HG03064 (cell line): ENCODE measurements at regions not wholly inside any gene's neighbourhood (a gene's known extent, or its start where the extent isn't known, plus 50 kb on each side); places are given as distances from the start of the nearest gene placed in this dataset.
"Not testable (repeated sequence)": the region's sequence is repeated elsewhere in the genome, so short reads cannot be mapped to it uniquely, and the experiment has no call there.

Experiments used
- ATAC-seq: cut with Tn5 transposase; IDR thresholded peaks from one replicate; pipeline ENCODE4 v1.9.1; 2021; ENCODE audit warnings: low read depth; ENCODE audit not compliant: unreplicated experiment

DNA sequence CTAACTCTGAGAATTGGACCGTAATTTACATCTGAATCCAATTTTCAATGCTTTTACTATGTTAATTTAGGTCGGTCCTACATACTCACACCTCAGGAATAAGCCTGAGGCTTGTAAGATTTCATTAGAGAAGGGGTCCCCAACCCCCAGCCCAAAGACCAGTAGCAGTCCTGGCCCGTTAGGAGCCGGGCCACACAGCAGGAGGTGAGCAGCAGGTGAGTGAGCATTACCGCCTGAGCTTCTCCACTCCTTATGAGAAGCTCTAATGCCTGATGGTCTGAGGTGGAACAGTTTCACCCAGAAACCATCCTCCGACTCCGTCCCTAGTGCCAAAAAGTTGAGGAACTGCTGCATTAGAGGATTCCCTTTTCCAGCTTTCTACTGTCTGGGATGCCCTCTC is 757.3 kb downstream of the SI start:
- no peak for ATAC-seq

DNA sequence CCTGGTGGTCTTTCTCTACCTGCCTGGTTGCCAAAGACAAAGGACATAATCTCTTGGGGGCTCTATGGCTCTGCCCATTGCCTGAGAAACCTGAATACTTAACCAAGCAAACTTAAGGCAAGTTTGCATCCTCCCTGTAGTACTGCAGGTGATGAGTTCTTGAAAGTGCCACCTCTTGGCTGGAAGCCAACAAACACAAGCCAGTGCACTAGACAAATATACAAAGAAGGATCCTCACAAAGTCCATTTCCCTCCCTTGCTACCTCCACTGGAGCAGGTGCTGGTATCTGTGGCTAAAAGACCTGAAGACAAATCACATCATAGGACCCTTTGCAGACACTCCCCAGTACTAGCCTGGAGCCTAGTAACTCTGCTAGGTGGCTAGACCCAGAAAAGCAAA is 772.3 kb downstream of the SI start:
- no peak for ATAC-seq

DNA sequence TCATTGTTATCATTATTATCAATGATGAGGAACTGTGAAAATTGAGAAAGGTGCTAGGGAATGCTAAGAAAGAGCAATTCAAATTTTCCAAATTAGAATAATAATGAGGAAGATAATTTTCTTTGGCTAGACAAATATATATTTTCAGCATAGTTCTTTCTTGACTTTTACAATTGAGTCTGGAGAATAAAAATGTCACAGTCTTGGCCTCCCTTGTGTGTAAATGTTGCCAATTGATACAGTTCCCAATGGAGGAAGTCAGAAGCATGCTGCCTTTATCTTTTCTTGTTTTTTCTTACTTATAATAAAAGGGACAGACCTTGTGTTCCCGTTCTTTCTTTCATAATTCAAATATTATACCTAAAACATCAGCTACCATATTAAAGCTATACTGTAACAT is 774.4 kb downstream of the SI start:
- no peak for ATAC-seq

DNA sequence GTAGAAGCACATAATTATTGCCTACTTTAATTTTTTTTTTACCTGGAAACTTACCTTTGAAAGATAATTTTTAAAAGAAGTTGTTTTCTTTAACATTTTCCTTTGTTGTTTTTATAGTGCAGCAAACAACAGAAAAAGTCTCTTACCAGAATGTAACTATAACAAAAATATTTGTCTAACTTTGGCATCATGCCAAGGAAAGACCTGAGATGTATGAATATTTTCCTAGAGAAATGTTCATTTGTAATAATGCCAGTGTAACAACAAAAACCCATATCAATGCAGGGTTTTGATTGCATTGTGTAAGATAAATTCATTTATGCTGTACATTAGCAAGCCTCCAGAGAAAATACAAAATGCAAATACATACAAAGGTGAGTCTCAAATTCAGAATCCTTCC is 775.7 kb downstream of the SI start:
- no peak for ATAC-seq

DNA sequence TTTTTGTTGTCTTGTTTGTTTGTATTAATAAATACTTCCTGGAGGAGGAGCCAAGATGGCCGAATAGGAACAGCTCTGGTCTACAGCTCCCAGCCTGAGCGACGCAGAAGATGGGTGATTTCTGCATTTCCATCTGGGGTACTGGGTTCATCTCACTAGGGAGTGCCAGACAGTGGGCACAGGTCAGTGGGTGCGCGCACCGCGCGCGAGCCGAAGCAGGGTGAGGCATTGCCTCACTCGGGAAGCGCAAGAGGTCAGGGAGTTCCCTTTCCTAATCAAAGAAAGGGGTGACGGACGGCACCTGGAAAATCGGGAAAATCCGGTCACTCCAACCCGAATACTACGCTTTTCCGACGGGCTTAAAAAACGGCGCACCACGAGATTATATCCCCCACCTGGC is 786.8 kb downstream of the SI start:
- not testable (repeated sequence) for ATAC-seq

DNA sequence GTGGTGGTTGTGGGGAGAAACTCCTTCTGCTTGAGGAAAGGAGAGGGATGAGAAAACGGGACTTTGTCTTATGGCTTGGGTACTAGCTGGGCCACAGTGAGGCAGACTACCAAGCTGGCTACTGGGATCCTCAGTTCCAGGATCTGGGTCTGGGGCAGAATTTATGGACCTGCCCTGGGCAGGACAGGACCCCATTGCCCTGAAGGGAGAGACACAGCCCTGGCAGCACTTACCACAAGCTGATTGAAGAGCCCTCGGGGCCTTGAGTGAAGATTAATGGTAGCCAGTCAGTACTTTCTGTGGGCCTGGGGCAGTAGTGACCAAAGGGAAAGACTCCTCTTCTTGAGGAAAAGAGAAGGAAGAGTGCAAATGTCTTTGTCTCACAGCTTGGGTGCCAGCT is 799.7 kb downstream of the SI start:
- no peak for ATAC-seq

DNA sequence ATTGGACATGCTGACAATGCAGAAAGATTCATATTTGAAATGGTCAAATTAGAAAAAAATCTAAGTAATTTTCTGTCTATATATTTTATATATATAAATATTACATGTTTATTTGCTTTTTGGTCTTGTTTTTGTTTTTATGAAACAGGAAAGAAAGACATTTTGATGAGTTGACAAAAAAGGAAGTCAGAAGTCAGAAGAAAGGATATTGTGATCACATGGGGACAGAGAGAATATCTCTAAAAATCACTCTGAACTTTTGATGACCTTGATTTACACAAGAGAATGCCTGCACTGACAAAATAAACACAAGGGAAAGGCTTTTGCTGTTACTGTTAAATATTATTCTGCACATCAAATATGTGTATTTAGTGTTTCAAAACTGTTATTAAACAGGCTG is 811.2 kb downstream of the SI start:
- ATAC-seq: no peak

DNA sequence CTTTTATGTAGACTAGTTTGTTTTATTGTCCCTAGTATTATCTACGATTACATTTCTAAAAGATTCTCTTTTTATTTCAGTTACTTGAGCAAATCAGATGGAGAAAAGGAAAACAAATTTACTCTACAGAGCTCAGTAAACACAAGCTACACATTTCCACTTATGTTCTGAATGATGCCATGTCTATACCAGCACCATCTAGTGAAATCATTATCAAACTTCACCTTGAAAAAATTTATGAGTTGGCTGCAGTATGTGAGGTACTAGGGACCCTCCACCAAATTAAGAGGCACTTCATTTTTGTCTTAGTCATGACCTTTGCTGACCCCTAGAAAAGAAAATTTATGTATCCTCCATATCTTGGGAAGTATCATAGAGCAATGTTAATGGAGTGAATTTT is 827.4 kb downstream of the SI start:
- no peak for ATAC-seq

DNA sequence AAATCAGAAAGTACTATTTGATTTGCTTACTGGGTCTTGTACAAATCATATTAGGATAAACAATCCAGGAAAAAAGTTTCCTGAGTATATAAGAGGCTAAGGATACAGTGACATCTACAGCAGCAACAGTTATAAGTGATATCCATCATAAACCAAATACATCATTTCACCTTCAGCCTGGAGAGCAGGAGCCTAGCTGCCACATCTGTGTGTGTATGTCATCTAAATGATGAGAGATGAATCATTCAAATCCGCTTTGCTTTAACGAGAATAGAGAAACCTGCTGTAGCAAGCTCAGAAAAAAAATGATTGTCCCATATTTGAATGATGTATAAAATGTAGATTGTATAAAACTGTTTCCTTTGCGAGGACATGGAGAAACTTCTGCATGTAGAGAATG is 841.4 kb downstream of the SI start:
- no peak for ATAC-seq

DNA sequence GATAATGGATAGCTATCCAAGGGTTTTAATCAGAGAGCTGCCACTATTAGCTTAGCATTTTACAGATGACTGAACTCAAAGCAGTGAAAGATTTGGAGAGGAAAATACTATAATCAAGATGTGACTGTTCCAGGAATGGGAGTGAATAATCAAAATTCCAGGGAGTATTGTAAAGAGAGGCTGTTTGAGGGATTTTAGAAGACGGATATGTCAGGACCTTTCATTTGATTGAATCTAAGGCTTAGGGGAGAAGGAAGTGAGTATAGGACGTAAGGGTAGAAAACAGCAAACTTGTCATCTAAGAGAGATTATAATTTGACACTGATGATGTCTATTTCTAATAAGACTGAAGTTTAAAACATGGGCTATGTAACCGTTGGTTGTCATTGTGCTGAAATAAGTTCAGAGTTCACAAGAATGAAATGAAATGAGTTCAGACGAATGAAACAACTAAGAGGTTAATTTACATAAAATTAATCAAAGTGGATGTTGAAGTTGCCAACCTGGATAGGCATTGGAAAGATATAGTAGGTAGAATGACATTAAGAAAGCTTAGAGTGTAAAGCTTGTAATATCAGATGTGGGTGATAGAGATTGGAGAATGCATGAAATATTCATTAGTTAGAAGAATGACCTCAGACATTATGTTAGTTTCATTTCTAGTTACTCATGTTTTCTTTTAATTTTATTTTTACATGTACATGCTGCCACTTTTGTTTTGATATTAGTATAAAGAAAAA is 842.8 kb downstream of the SI start:
- ATAC-seq: no peak

DNA sequence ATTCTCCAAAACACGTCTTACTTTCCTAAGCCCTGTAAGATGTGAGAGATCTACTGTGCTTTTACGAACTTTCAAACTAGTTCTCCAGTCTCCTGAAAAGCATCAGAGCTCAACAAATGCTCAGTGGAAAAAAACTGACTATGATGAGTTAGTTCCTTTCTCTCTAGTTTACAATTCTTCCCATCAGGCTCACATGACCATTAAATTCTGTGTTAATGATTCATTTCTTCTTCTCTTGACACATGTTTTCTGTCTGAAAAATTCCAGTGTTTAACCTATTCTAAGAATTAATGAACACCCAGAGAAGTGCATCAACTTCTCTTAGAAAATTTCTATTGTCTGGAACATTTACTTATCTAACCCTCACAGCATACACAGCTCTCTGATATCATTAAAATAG is 844.3 kb downstream of the SI start:
- ATAC-seq: no peak

DNA sequence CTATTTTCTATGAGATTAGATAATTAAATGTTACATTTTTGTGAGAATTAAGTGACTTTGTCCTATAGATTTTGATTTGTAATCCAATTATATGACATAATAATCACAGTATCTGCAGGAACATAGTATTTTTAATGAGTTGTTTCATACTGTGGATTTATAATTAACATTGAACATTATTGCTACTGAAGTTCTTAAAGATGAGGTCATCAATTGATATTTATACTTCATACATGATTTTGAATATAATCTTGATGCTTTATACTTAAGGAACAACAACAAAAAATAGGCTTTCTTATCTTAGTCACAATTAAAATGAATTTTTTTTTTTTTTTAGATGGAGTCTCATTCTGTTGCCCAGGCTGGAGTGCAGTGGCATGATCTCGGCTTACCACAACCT is 846.6 kb downstream of the SI start:
- ATAC-seq: no peak

DNA sequence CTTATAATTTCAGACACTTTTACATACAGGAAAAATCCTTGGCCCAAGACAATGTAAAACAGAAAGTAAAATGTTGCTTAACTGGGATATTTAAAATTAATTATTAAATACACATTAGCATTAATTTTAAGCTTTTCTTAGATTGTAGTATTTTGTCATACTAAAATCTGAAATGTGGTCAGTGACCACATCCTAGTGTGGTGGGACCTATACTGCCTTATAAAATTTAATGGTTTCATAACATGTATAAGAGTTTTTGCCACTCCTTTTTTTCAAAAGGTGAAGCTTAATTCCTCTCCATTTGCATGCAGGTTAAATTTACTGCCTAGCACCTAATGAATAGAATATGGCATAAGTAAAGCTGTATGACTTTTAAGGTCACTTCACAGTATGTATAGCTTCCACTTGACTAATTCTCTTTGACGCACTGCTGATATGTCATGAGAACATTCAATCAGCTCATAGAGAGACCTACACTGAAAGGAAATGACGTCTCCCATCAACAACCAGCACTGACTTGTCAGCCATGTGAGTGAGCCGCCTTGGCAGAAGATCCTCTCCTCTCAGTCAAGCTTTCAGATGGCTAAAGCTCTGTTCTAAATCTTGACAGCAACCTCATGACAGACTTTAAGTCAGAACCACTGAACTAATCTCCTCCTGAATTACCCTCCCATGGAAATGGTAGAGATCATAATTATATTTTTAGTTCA is 847.8 kb downstream of the SI start:
- no peak for ATAC-seq

DNA sequence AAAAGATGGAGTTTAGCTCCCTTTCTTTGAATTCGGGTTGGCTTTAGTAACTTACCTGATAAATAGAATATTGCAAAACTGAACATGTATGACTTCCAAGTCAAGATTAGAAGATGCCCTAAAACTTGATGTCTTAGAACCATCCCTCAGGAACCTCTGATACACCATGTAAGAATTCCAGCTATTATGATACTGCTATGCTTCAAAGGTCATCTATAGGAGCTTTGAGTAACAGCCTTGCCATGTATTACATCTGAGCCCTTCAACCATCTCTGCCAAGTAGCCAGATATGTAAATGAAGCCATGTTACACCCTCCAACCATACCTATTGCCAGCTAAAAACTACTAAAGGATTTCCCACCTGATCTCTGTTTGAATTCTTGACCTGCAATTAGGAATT is 854.2 kb downstream of the SI start:
- no peak for ATAC-seq

DNA sequence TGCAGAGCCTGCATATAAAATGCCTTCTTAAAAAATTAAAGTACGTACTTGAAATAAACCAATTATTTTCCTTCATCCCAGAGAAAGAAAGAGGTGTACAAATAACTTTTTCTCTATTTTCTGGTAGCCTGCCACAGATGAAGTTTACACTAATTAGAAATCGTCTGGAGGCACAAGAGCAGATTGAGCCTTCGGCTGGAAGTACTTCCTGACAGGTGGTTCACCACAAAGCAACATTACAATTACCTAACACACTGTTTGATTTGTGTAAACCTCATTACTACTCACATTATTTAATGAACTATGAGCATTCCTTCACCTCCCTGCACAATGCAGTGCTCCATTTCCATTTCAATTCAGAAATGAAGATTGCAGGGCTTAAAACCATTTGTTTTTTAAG is 856.1 kb downstream of the SI start:
- ATAC-seq: no peak

DNA sequence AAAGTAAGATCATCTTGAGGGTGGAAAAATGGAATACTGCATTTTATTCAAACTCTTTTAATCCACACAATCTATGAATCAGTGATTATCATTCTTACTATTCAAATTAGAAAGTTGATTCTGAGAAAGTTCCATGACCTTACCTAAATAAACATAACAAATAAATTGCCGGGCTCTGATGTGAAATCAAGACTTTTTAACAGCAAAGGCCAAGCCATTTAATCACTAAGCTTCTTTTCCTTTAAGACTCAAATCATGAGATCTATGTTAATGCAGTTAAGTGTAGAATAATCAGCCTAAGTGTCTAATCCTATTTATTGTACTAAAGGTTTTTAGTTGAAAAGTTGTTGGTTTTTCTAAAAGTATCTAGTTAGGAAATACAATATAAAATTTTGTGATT is 857.0 kb downstream of the SI start:
- no peak for ATAC-seq

DNA sequence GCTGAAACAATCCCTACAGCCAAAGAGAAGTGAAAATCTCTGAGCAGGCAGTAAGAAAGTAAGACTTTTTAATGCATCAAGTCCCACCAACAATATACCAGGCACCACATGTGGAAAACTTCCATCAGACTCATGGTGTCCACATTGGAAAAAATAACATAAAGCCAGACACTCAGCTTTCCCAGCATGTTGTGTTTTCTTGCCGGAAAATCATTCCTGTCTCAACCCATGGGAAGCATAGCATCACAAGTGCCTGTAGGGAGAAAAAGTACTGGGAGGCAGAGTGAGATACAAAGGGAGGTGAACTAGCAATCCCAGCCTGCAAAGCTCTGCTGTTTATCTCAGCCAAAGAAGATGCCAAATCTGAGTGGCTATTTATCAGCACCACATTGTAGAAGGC is 868.9 kb downstream of the SI start:
- ATAC-seq: no peak

DNA sequence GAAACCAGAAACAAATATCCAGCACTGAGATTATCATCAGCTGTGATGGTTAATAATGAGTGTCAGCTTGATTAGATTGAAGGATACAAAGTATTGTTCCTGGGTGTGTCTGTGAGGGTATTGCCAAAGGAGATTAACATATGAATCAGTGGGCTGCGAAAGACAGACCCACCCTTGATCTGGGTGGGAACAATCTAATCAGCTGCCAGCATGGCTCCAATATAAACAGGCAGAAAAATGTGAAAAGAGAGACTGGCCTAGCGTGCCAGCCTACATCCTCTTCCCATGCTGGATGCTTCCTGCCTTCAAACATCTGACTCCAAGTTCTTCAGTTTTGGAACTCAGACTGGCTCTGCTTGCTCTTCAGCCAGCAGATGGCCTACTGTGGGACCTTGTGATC is 869.5 kb downstream of the SI start:
- no peak for ATAC-seq

DNA sequence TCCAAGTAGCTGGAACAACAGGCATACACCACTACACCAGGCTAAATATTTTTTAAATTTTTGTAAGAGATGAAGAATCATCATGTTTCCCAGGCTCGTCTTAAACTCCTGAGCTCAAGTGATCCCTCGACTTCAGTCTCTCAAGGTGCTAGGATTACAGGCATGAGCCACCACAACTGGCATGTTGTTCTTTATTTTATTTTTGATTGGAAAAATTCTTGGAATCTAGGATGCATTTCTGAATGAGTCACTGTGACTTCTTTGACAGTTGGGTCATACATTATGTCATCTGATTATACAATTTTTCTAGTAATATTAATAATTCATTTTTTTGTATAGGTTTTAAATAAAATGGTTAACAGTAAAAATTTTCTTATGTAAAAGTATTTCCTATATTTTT is 870.2 kb downstream of the SI start:
- ATAC-seq: no peak

DNA sequence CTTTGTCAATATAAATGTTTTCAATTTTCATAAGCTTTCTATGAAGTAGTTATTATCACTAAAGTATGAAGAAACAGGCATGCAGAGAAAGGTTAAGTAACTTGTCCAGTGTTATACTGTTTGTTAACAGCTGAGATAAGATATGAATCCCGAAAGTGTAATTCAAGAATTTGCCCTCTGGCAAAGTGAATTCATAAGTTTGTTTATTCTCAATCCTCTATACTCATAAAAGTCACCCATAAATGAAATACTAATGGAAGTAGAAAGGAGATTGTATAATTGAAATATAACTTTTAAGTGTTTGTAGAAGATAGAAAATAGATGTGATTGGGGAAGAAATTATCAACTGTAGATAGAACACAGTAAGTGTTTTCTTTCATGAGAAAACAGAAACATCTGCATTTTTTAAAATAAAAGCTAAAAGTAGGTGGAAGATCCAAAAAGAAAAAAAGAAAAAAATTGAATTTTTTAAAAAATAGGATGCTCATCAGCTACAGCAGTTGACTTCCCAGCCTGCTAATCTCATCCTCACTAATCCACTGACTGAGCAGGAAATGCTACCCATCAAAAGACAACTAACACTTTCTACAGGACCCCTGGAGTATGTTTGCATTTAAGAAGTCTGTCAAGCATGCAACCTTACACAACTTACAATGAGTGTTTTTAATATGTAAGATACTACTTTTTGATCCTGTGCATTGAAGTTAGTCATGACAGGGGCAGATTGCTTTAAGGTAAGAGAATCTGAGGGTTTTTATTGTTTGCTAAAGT is 878.1 kb downstream of the SI start:
- ATAC-seq: no peak

DNA sequence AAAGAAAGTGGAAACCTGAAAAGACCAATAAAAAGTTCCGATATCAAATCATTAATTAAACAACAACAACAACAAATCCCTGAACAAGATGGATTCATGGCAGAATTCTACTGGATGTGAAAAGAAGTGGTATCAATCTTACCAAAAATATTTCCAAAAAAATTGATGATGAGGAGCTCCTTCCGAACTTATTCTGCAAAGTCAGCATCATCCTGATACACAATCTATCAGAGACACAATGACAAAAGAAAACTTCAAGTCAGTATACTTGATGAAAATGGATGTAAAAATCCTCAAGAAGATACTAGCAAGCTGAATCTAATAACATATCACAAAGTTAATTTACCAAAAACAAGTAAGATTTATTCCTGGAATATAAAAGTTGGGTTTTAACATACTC is 881.8 kb downstream of the SI start:
- ATAC-seq: no peak

DNA sequence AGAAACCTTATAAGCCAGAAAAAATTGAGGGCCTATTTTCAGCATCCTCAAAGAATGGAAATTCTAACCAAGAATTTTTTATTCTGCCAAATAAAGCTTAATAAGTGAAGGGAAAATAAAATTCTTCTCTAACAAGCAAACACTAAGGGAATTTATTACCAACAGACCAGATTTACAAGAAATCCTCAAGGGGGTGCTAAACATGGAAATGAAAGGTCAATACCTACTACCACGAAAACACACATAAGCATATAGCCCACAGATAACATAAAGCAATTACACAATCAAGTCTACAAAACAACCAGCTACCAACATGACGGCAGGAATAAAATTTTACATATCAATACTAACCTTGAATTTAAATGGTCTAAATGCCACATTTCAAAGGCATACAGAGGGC is 883.5 kb downstream of the SI start:
- ATAC-seq: no peak
